OCI-LY3 (cell line): ENCODE measurements at regions not wholly inside any gene's neighbourhood (a gene's known extent, or its start where the extent isn't known, plus 50 kb on each side); places are given as distances from the start of the nearest gene placed in this dataset.
A peak's percentile ranks its signal among the peaks of the same experiment; 100 is the strongest.

ENCODE experiments used
- H2AFZ ChIP-seq: fragments of 200-600, 300-600 bp; shearing (Covaris generic); 2 replicates; pipeline ENCODE4 v1.6.0; 2014; ENCODE audit warnings: antibody characterized with exemption, low read depth, low read length
- H3K27ac ChIP-seq: fragments of 200-600, 300-600 bp; sonication (generic); 2 replicates; pipeline ENCODE4 v1.5.1; 2014; ENCODE audit warnings: mild to moderate bottlenecking, low read length, moderate library complexity, mixed read lengths
- H3K27me3 ChIP-seq: fragments of 200-600, 300-600 bp; sonication (generic); 2 replicates; pipeline ENCODE4 v1.6.1; 2014; ENCODE audit warnings: low read depth, low read length, mixed read lengths
- H3K36me3 ChIP-seq: fragments of 200-600, 300-600 bp; sonication (generic); replicated peaks from 2 replicates; pipeline ENCODE3; 2014; ENCODE audit warnings: low read depth, low read length, mixed read lengths
- H3K4me1 ChIP-seq: fragments of 300-600, 200-600 bp; sonication (generic); 2 replicates; pipeline ENCODE4 v1.6.1; 2014; ENCODE audit warnings: low read length, mixed read lengths
- H3K4me2 ChIP-seq: fragments of 200-600, 300-600 bp; sonication (generic); 2 replicates; pipeline ENCODE4 v1.6.1; 2014; ENCODE audit warnings: low read length, mixed read lengths
- H3K4me3 ChIP-seq: fragments of 300-600, 200-600 bp; sonication (generic); 2 replicates; pipeline ENCODE4 v1.5.1; 2014; ENCODE audit warnings: antibody characterized with exemption, mild to moderate bottlenecking, low read length, moderate library complexity
- H3K79me2 ChIP-seq: fragments of 300-600, 200-600 bp; shearing (Covaris generic); 2 replicates; pipeline ENCODE4 v1.6.1; 2014; ENCODE audit warnings: mild to moderate bottlenecking, low read length, mixed read lengths
- H3K9ac ChIP-seq: fragments of 300-600, 200-600 bp; shearing (Covaris generic); 2 replicates; pipeline ENCODE4 v1.6.0; 2014; ENCODE audit warnings: mild to moderate bottlenecking, low read length, moderate library complexity
- H3K9me3 ChIP-seq: fragments of 200-600, 300-600 bp; shearing (Covaris generic); 2 replicates; pipeline ENCODE4 v1.6.1; 2014; ENCODE audit warnings: low read length, mixed read lengths; ENCODE audit not compliant: insufficient read depth
- H4K20me1 ChIP-seq: fragments of 200-600, 300-600 bp; sonication (generic); 2 replicates; pipeline ENCODE4 v1.6.1; 2016; ENCODE audit warnings: low read length, mixed read lengths; ENCODE audit not compliant: insufficient read depth
- CTCF ChIP-seq: fragments of 200-600, 300-600 bp; sonication (generic); IDR thresholded peaks from 2 replicates; pipeline ENCODE4 v1.5.1; 2014; ENCODE audit warnings: antibody characterized with exemption, low read length, low read depth
- EZH2phosphoT487 ChIP-seq: fragments of 200-600 bp; shearing (Covaris generic); IDR thresholded peaks from 2 replicates; pipeline ENCODE4 v1.6.1; 2018; ENCODE audit warnings: antibody characterized with exemption, mixed run types, low read depth

GRCh38 chr4:54566608-54567007 lies 91.1 kb upstream of the KIT start:
- Histone ChIP-seq H2AFZ (no peak overlapping the region), H4K20me1 (no peaks in the 10 kb centered on the region), H3K9ac (no peak overlapping the region), H3K4me1 (peaks cover 7% of the 10 kb centered on the region), H3K27ac (no peak overlapping the region), H3K79me2 (no peaks in the 10 kb centered on the region), H3K4me3 (no peak overlapping the region), H3K4me2 (peak overlapping the region; percentile 34), H3K27me3 (no peaks in the 10 kb centered on the region), H3K9me3 (no peaks in the 10 kb centered on the region), H3K36me3 (no peaks in the 10 kb centered on the region)
- TF ChIP-seq CTCF = no peak
- no peak for TF ChIP-seq EZH2phosphoT487

- Histone ChIP-seq H3K36me3 (no peaks in the 10 kb centered on the region), H3K4me3 (no peak overlapping the region), H3K9ac (no peak overlapping the region), H3K9me3 (no peaks in the 10 kb centered on the region), H3K4me1 (peaks cover 7% of the 10 kb centered on the region), H3K27ac (no peak overlapping the region), H3K27me3 (no peaks in the 10 kb centered on the region), H3K79me2 (no peaks in the 10 kb centered on the region), H2AFZ (no peak overlapping the region), H3K4me2 (no peak overlapping the region), H4K20me1 (no peaks in the 10 kb centered on the region)
- TF ChIP-seq EZH2phosphoT487 = no peak
- TF ChIP-seq CTCF = no peak
Measured at GRCh38 chr4:54567327-54567726, 90.4 kb upstream of the KIT start.

- Histone ChIP-seq H3K4me3 (no peak overlapping the region), H3K27me3 (no peaks in the 10 kb centered on the region), H3K9ac (no peak overlapping the region), H4K20me1 (no peaks in the 10 kb centered on the region), H3K4me1 (peaks cover 7% of the 10 kb centered on the region), H2AFZ (no peak overlapping the region), H3K9me3 (no peaks in the 10 kb centered on the region), H3K27ac (no peak overlapping the region), H3K4me2 (no peak overlapping the region), H3K36me3 (no peaks in the 10 kb centered on the region), H3K79me2 (no peaks in the 10 kb centered on the region)
- no peak for TF ChIP-seq EZH2phosphoT487
- TF ChIP-seq CTCF = no peak
Measured at GRCh38 chr4:54568184-54568583, 89.6 kb upstream of the KIT start.

- no peaks in the 10 kb centered on the region for H4K20me1 ChIP-seq
- no peak overlapping the region for H3K4me2 ChIP-seq
- H3K27me3 ChIP-seq = no peaks in the 10 kb centered on the region
- no peak for TF ChIP-seq CTCF
- no peaks in the 10 kb centered on the region for H3K9me3 ChIP-seq
- no peaks in the 10 kb centered on the region for H3K36me3 ChIP-seq
- no peaks in the 10 kb centered on the region for H3K79me2 ChIP-seq
- H3K27ac ChIP-seq = no peak overlapping the region
- no peak overlapping the region for H2AFZ ChIP-seq
- no peak overlapping the region for H3K4me3 ChIP-seq
- H3K9ac ChIP-seq = no peak overlapping the region
- H3K4me1 ChIP-seq = peaks cover 7% of the 10 kb centered on the region
Measured at GRCh38 chr4:54570822-54571221, 86.9 kb upstream of the KIT start.
